Esophagus squamous epithelium (tissue), 5 donors: ENCODE measurements at regions not wholly inside any gene's neighbourhood (a gene's known extent, or its start where the extent isn't known, plus 50 kb on each side); places are given as distances from the start of the nearest gene placed in this dataset.

Source experiments
- DNase-seq: peaks from one replicate; lab custom pipeline; 2025; lab: John Stamatoyannopoulos, UW
- H3K27ac ChIP-seq, 4 donors: fragments of 200-600 bp; sonication (generic); one replicate each; pipeline ENCODE4 v1.5.1; 2016 to 2019; ENCODE audit warnings: mild to moderate bottlenecking in 1 of 4
- H3K27me3 ChIP-seq, 4 donors: fragments of 200-600 bp; sonication (generic); 1 replicate in 3 of 4; 2 replicates in 1 of 4; pipeline versions ENCODE4 v1.5.1 to v1.6.0; 2017 to 2021; ENCODE audit warnings: antibody characterized with exemption in 1 of 4
- H3K36me3 ChIP-seq, 3 donors: fragments of 200-600 bp; sonication (generic); one replicate each; pipeline ENCODE4 v1.5.1; 2016 to 2019
- H3K4me1 ChIP-seq, 3 donors: fragments of 200-600 bp; sonication (generic); one replicate each; pipeline ENCODE4 v1.5.1; 2017 to 2019
- H3K4me3 ChIP-seq, 4 donors: fragments of 200-600 bp; sonication (generic); 1 replicate in 3 of 4; 2 replicates in 1 of 4; pipeline ENCODE4 v1.5.1; 2016 to 2019; ENCODE audit warnings: mild to moderate bottlenecking in 2 of 4, moderate library complexity in 1 of 4
- H3K9me3 ChIP-seq, 3 donors: fragments of 200-600 bp; sonication (generic); one replicate each; pipeline ENCODE4 v1.5.1; 2016 to 2019
- CTCF ChIP-seq, 6 experiments: fragments of 450-650 bp in 4 of 6; fragments of 200-600 bp in 2 of 6; sonication (generic) in 2 of 6; IDR thresholded peaks; one replicate each; pipeline ENCODE4 v1.5.1; 2016 to 2019; ENCODE audit warnings: antibody characterized with exemption in 6 of 6, mild to moderate bottlenecking in 4 of 6, moderate library complexity in 4 of 6
- POLR2A ChIP-seq, 4 donors: fragments of 450-650 bp; IDR thresholded peaks; one replicate each; pipeline ENCODE4 v1.6.1; 2017; ENCODE audit warnings: antibody characterized with exemption in 4 of 4, mild to moderate bottlenecking in 4 of 4, moderate library complexity in 3 of 4
- WGBS, 2 donors: methylation state at CpG; one replicate each; pipeline ENCODE4 v1.1.5; 2018; 5-methylcytosine and 5-hydroxymethylcytosine counted together
- intact Hi-C: fragments of 100-400 bp; cut with DNase I; formaldehyde crosslinking; loops from one replicate; pipeline ENCODE4 v1.15.0; 2022
- donor health status: DM: yes; HTN: yes; CAD: no.

- no peak overlapping the region for H3K4me3 ChIP-seq
- no peaks in the 10 kb centered on the region for H3K36me3 ChIP-seq
- WGBS, 2 donors: 85 to 98% methylated on average over 4 of the region's 4 CpGs
- DNase-seq: no peak
- no peaks in the 10 kb centered on the region for H3K27me3 ChIP-seq
- no peak for TF ChIP-seq POLR2A (IDR thresholded peaks at IDR 0.05)
- no peak for TF ChIP-seq CTCF (IDR thresholded peaks at IDR 0.05)
- H3K9me3 ChIP-seq: no peaks in the 10 kb centered on the region
- H3K4me1 ChIP-seq: no peaks in the 10 kb centered on the region
- no peak overlapping the region for H3K27ac ChIP-seq
- intact Hi-C loops: no loop called here
These were observed 202.9 kb upstream of the JARID2 start for GRCh38 chr6:15042938-15043337.

- Histone ChIP-seq H3K9me3 (no peaks in the 10 kb centered on the region), H3K4me3 (no peak overlapping the region), H3K4me1 (no peaks in the 10 kb centered on the region), H3K36me3 (no peaks in the 10 kb centered on the region), H3K27me3 (no peaks in the 10 kb centered on the region), H3K27ac (no peak overlapping the region)
- TF ChIP-seq CTCF (IDR thresholded peaks at IDR 0.05): no peak
- whole genome bisulfite sequencing, 2 donors: 75 to 89% methylated on average over 4 of the region's 4 CpGs
- intact Hi-C loops: no loop called here
- DNase-seq: no peak
These were observed 201.6 kb upstream of the JARID2 start for GRCh38 chr6:15044146-15044882.

GRCh38 chr6:15044948-15045347 is 200.9 kb upstream of the JARID2 start:
- H3K4me1 ChIP-seq: no peaks in the 10 kb centered on the region
- no peaks in the 10 kb centered on the region for H3K36me3 ChIP-seq
- H3K4me3 ChIP-seq: no peak overlapping the region
- H3K27me3 ChIP-seq: no peaks in the 10 kb centered on the region
- intact Hi-C loops: no loop called here
- no peak for TF ChIP-seq CTCF (IDR thresholded peaks at IDR 0.05)
- TF ChIP-seq POLR2A (IDR thresholded peaks at IDR 0.05): no peak
- no peaks in the 10 kb centered on the region for H3K9me3 ChIP-seq
- no peak for DNase-seq
- no peak overlapping the region for H3K27ac ChIP-seq
- WGBS, 2 donors: 94% methylated on average over 2 of the region's 2 CpGs

GRCh38 chr6:15046751-15047150 is 199.1 kb upstream of the JARID2 start:
- intact Hi-C loops: no loop called here
- no peak for TF ChIP-seq POLR2A (IDR thresholded peaks at IDR 0.05)
- no peak for TF ChIP-seq CTCF (IDR thresholded peaks at IDR 0.05)
- H3K27me3 ChIP-seq: no peaks in the 10 kb centered on the region

GRCh38 chr6:15048367-15048766 is 197.5 kb upstream of the JARID2 start:
- H3K27ac ChIP-seq: no peak overlapping the region
- H3K9me3 ChIP-seq: no peaks in the 10 kb centered on the region
- H3K36me3 ChIP-seq: no peaks in the 10 kb centered on the region
- WGBS, 2 donors: 78 to 83% methylated on average over 6 of the region's 6 CpGs
- intact Hi-C loops: no loop called here
- TF ChIP-seq POLR2A (IDR thresholded peaks at IDR 0.05): no peak
- H3K4me1 ChIP-seq: no peaks in the 10 kb centered on the region
- no peak overlapping the region for H3K4me3 ChIP-seq
- H3K27me3 ChIP-seq: no peaks in the 10 kb centered on the region
- DNase-seq: no peak

More at GRCh38 chr6:15046751-15047150, 199.1 kb upstream of the JARID2 start:
- Histone ChIP-seq H3K27ac (no peak overlapping the region), H3K36me3 (no peaks in the 10 kb centered on the region), H3K4me1 (no peaks in the 10 kb centered on the region), H3K4me3 (no peak overlapping the region), H3K9me3 (no peaks in the 10 kb centered on the region)
- no peak for DNase-seq
- WGBS, 2 donors: 91 to 98% methylated on average over 4 of the region's 4 CpGs
